A172 (cell line): ENCODE measurements at regions not wholly inside any gene's neighbourhood (a gene's known extent, or its start where the extent isn't known, plus 50 kb on each side); places are given as distances from the start of the nearest gene placed in this dataset.

Experiments used
- DNase-seq: peaks from one replicate; pipeline ENCODE4 v3.0.0-alpha.2; 2015; ENCODE audit warnings: low spot score

DNA sequence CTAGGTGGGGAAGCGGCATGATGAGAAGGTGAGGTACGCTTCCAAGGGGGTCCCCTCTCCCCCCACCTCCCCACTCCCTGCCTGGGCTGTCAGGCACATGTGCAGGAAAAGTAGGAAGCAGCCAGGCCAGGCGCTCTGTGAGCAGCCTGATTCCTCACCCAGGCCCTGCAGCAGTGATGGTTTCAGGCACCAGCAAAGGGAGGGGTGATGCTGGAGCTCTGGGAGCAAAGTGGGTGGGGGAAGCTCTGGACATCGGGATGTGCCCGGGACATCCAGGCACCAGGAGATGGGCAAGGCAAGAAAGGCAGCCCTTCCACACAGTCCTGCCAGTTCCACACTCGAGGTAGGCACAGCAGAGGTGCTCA is 106.1 kb downstream of the CRYAA start:
- no peak for DNase-seq

DNA sequence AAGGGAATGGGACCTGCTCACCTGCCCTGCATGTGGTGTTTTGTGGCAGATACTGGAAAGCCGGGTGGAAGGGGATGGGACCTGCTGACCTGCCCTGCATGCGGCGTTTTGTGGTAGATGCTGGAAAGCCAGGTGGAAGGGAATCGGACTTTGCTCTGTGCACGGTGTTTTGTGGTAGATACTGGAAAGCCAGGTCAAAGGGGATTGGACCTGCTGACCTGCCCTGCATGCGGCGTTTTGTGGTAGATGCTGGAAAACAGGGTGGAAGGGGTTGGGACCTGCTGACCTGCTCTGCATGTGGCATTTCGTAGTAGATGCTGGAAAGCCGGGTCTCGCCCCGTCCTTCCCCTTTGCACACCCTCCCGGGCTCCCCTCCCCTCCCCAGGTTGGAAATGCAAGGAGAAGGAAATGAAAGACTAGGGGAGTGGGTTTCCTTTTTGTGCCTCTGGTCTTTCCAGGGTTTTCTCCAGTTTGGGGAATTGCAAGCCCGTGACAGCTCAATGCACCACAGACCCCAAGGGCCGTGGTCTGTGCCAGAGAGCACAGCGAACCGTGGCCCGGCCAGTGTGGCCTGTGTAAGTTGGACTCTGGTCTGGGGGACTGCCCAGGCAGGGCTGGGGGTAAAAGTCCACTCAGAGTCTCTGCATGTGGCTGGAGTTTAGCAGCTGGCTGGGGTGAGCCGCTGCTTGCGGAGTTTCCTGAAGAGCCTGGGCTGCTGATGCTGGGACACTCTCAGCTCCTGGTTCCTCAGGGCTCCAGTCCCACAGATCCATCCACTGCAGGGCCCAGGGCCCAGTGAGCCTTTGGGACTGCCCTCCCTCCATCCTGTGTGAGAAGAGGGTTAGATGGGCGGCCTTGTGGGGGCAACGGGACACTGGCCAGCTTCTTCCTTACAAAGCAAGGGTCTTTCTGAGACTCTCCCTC is 105.5 kb downstream of the CRYAA start:
- DNase-seq: no peak

DNA sequence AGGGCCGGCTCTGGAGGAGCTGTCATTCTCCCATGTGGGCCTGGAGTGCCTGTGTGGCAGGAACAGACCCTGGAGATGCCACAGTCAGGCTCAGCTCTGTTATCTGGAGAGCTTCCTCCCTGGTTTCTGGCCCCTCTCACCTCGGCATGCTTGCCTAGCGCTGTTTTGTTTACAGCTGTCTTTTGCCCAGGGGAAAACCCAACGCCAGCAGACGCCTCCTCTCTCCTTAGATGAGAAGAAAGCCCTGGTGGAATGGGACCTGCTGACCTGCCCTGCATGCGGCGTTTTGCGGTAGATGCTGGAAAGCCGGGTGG is 104.9 kb downstream of the CRYAA start:
- DNase-seq: no peak

DNA sequence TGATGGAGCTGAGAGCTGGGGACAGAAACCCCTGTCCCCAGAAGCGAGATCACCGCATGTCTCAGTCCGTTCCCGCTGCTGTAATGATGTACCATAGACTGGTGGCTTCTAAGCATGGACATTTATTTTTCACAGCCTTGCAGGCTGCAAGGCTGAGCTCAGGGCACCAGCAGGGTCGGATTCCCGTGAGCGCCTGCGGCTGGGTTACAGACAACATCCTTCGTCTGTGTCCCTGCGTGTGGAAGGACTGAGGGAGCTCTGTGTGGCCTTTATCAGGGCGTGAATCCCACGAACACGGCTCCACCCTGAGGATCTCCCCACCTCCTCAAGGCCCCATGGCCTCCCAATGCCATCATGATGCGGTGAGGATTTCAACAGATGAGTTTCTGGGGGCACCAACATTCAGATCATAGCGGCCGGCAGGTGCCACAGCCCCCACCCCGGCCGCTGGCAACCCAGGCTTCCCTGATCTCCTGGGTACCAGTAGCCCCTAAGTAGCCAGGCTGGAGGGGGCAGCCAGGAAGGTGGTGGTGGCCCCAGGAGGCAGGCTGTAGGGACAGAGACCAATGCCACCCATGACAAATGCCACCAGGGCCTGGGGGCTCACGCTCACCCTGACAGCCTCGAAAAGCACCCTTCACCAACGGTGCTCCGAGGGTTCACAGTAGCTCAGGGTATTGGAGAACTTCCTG is 104.4 kb downstream of the CRYAA start:
- DNase-seq: no peak

DNA sequence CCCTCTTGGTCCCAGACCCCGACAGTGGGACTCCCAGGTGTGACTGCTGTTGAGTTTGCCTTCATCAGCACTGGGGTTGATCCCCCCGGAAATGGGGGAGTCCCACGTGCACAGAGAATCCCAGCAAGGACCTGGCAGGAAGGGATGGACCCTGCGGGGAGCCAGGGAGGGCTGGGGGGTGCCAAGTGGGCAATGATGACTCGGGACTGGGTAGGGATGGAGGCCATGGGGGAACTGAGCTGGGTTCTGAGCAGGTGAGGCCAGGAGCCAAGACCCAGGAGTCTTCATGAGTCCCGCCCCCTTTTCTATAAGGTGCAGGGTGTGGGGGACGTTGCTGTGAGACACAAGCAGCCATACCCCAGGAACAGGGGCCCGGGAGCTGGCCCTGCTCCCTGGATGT is 103.8 kb downstream of the CRYAA start:
- no peak for DNase-seq

DNA sequence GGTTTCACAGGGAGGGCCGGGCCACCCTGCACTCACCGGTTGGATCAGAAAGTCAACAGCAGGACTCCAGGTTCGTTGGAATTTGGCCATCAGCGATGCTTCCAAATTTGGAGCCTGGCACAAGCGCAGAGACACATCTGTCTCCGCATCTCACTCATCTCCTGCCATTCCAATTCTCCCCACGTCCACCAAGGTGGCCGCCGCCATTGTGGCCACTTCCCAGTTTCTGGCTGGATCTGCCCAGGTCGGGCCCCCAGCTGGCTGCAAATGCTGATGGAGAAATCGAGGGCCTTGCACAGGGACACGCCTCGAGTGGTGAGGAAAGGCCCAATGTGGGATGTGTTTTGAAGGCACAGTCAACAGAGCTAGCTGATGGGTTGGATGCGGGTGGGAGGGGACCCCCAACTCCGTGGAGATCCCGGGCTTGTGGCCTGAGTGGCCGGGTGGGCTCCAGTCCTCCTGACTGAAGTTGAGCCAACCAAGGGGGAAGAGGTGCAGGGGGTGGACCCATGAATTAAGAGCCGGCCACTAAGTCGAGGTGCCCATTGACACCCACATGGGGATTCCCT is 102.7 kb downstream of the CRYAA start:
- no peak for DNase-seq

DNA sequence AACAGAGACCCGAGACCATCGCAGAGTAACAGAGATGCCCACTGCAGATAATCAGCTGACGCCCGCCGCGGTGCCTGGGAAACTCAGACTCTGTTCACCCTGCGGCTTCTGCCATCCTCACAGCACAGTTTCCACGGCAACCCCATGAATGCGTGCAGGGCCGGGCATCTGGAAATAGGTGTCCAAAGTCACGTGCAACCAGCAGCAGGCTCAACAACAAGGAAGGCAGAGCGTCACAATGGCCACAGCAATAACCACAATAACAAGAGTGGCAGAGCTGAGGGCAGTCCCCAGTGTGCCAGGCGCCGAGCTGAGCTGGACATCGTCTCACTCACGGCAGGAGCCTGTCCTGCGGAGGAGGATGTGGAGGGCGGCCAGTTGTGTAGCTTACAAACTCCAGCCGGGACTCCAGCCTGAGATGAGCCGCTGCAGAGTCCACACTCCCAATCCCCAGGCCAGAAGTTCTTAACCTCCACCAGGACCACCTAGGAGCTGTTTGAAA is 102.0 kb downstream of the CRYAA start:
- DNase-seq: no peak

DNA sequence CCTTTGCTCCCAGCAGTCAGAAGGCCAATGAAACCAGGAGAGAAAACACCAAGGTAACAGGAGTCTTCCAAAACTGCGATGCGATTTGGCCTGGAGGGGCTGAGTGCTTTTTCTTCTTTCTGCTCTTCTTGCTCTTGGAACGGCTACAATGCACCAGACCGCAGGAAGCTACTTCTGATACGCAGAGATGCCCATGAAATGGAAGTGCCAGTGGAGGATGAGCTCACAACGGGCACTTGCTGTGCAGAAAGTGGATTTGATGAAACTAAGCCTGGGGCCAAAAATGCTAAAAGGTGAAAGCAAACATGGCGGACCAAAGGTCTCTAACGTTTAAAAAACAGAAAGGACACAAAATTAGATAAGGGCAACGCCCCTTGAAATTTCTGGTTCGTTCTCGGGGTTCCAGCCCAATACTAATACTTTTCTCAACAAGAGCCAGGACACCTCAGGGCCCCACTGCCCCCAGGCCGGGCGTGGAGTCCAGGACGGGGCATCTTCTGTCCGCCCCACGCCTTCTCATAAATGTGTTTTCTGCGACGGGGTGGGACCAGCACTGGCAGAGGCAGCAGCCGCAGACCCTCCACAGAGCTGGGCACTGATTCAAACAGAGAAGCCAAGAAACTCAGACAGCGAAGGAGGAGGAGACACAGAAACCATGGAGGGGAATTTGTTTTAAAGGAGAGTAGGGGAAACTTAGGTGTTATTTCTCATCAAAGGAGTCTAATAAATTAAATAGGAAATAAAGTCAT is 101.3 kb downstream of the CRYAA start:
- DNase-seq: no peak

DNA sequence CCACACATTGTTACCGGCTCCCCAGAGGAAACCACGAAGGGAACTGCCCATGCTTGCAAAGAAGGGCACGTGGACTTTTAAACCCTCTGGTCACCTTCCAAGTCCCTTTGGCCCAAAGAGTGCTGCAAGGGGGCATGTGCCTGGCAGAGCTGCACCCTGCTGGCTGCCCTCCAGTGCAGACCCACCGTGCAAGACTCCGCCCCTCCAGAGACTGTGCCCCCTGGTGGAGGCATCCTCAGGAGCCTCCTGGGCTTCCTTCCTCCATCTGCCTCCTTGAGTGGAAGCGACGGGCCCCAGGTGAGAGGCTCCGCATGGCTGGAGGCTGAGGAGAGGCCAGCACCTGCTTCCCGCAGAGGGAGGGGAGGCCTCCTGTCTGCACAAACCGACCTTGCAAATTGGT is 100.6 kb downstream of the CRYAA start:
- DNase-seq: no peak

DNA sequence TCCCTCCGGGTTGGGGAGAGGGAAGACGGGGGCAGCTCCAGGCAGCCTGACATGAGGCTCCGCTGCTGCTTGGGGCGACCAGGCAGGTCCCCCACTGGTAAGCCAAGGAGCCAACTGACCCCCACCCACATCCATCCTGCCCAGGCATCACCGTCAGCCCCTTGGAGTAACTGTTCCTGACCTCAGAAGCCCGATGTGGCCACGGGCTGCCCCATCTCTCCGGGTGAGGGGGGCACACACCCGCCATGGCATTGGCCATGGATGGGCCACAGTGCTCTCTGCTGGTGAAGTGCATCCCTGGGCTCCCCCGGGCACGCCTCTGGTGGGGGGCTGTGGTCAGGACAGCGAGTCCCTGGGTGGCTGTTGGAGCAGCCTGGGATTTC is 100.0 kb downstream of the CRYAA start:
- DNase-seq: no peak

DNA sequence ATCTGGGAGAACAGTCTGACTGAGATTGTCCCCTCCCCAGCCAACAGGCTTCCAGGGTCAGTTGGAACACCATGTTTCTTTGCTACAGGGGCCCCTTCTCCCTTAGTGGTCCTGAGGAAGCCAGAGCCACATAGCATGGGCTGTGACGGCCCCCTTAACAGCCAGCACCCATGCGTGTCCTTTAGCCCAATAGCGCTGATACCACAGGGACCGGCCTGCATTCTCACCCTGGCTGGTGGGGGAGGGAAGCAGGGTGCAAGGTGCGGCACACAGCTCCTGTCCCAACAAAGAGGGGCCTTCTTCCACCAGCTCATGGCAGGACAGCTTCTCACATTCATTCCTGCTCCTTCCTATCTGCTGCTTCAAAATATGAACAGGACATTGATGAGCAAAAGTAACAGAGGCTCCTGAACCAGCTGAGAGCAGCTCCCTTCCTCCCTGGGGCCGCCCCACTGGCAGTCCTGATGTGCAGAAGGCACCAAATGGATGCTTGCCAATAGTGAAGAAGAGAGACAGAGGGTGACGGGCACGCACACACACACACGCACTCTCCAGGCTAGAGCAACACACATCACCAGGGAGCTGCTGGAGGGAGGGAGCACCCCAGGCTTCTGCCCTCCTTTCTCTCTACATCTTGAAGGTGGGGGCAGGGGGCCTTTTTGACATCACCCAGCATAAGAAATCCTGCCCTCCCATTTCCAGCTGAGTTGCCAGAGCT is 99.4 kb downstream of the CRYAA start:
- no peak for DNase-seq

DNA sequence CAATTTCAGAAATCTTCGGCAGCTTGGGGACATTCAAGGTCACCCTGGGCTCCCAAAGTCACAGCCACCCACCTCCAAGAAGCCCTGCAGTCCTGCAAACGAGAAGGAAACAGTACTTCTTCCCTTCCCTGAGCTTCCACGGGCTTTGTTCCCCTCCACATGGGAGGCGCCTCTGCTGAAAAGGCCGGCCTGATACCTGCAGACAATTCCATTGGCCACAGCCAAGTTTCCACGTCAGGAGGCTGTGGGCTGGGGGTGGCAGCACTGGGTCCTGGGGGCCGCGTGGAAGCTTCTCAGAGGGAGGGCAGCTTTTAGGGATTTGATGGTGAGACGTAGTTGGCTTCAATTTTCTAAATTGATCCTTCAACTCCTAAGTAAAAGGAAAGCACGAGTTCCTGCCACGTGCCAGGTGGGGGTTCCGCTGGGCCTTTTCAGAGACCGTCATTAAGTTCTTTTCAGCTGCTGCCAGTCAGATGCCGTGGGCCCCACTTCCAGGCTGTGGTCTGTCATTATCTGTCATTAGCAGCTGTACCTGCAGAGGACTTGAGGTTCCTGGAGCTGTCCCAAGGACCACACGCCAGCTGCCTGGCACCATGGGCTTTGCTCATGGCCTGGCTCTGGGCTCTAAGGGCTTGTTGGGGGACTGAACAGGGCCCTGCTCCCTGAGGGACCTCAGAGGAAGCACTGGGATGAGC is 98.7 kb downstream of the CRYAA start:
- no peak for DNase-seq

DNA sequence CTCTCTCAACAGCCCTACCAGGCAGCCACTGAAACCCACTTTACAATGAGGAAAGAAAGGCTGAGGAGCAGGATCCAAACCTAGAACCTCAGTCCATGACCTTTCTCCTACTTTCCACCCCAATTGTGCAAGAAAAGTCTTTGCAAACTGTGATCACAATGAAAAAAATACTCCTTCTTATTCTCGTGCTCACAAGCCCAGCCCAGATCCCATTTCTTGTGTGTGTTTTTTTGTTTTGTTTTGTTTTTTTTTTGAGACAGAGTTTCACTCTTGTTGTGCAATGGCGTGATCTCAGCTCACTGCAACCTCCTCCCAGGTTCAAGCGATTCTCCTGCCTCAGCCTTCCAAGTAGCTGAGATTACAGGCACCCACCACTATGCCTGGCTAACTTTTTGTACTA is 97.7 kb downstream of the CRYAA start:
- DNase-seq: no peak

DNA sequence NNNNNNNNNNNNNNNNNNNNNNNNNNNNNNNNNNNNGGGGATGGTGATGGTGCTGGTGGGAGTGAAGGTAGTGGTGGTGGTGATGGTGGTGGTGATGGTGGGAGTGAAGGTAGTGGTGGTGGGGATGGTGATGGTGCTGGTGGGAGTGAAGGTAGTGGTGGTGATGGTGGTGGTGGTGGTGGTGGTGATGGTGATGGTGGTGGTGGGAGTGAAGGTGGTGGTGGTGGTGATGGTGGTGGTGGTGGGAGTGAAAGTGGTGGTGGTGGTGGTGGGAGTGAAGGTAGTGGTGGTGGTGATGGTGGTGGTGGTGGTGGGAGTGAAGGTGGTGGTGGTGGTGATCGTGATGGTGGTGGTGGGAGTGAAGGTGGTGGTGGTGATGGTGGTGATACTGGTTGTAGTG is 93.6 kb downstream of the CRYAA start:
- no peak for DNase-seq
